ENCODE measurements at regions not wholly inside any gene's neighbourhood (a gene's known extent, or its start where the extent isn't known, plus 50 kb on each side); places are given as distances from the start of the nearest gene placed in this dataset.

DNA sequence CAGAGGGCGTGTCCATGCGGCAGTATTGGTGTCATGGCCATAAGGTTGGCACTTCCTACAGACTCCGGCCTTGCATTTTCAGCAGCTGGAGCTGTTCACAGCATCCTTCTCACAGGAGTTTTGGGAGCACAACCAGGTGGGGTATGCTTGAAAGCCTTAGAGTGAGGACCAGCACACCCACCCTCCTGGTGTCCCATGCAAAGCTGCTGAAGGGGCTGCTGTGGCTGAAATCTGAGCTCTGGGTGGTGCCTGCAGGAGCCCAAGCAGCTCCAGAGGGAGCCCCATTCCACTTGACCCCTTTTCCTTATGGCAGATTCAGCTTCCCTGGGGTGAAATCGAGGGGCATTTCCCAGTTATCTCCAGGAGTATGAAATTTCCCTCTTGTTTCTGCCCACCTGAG lies 74.0 kb upstream of the BHLHE23 start:
- TF ChIP-seq, protein P1, sequence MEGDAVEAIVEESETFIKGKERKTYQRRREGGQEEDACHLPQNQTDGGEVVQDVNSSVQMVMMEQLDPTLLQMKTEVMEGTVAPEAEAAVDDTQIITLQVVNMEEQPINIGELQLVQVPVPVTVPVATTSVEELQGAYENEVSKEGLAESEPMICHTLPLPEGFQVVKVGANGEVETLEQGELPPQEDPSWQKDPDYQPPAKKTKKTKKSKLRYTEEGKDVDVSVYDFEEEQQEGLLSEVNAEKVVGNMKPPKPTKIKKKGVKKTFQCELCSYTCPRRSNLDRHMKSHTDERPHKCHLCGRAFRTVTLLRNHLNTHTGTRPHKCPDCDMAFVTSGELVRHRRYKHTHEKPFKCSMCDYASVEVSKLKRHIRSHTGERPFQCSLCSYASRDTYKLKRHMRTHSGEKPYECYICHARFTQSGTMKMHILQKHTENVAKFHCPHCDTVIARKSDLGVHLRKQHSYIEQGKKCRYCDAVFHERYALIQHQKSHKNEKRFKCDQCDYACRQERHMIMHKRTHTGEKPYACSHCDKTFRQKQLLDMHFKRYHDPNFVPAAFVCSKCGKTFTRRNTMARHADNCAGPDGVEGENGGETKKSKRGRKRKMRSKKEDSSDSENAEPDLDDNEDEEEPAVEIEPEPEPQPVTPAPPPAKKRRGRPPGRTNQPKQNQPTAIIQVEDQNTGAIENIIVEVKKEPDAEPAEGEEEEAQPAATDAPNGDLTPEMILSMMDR (conservative IDR thresholded peaks at IDR 0.05; ENCODE audit: low read length): no peak
- no peak for TF ChIP-seq EZH2phosphoT487 (IDR thresholded peaks at IDR 0.05; ENCODE audit: borderline replicate concordance, low read depth, low read length)
